Nephron progenitor cell (in vitro differentiated cells): ENCODE measurements at regions not wholly inside any gene's neighbourhood (a gene's known extent, or its start where the extent isn't known, plus 50 kb on each side); places are given as distances from the start of the nearest gene placed in this dataset.

Experiments used
- DNase-seq: peaks from one replicate; pipeline ENCODE4 v3.0.0; 2021
- H3K27ac Mint-ChIP-seq: 2 replicates; pipeline ENCODE4 v1.8.0; 2021; ENCODE audit warnings: mild to moderate bottlenecking, moderate library complexity, mixed read lengths
- H3K27me3 Mint-ChIP-seq: 2 replicates; pipeline ENCODE4 v1.8.0; 2021; ENCODE audit warnings: mild to moderate bottlenecking, low read depth, mixed read lengths; ENCODE audit not compliant: poor library complexity
- H3K36me3 Mint-ChIP-seq: 2 replicates; pipeline ENCODE4 v1.8.0; 2021; ENCODE audit warnings: low read depth, mixed read lengths
- H3K4me1 Mint-ChIP-seq: 2 replicates; pipeline ENCODE4 v1.8.0; 2021; ENCODE audit warnings: mixed read lengths
- H3K4me3 Mint-ChIP-seq: 2 replicates; pipeline ENCODE4 v1.8.0; 2021; ENCODE audit warnings: mild to moderate bottlenecking, moderate library complexity, mixed read lengths
- H3K9me3 Mint-ChIP-seq: 2 replicates; pipeline ENCODE4 v1.8.0; 2021; ENCODE audit warnings: mild to moderate bottlenecking, moderate library complexity, mixed read lengths
- CTCF ChIP-seq: fragments of 200-600 bp; sonication (generic); IDR thresholded peaks from 2 replicates; pipeline ENCODE4 v1.5.0; 2021; ENCODE audit warnings: antibody characterized with exemption

GRCh38 chrX:149151805-149152757 is 353.0 kb downstream of the IDS start:
- Mint-ChIP-seq H3K4me1 (no peaks in the 10 kb centered on the region), H3K36me3 (no peaks in the 10 kb centered on the region), H3K27me3 (peaks cover 5% of the 10 kb centered on the region), H3K9me3 (peaks cover 46% of the 10 kb centered on the region), H3K4me3 (no peak overlapping the region), H3K27ac (no peak overlapping the region)
- no peak for DNase-seq
- no peak for TF ChIP-seq CTCF

DNA sequence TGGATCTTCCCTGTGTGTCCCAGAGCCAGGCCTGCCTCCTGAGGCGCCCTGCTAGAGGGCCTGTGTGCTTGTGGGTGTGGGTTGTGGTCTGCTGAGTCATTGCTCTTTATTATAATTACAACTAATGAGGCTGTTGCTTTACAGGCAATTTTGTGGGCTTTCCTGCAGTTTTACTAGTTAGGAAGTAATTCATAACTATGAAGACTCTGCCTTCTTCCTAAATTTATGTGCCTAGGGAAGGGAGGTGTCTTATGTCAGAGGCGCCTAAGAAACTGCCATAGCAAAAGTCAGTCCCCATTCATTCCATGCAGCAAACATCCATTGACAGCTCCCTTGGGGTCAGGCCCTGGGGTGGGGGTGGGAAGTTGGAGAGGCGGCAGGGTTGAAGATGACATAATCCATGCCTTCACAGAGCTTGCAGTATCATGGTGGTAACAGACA is 359.2 kb downstream of the IDS start:
- Mint-ChIP-seq H3K27me3 (peaks cover 5% of the 10 kb centered on the region), H3K4me1 (peaks cover 6% of the 10 kb centered on the region), H3K9me3 (peaks cover 29% of the 10 kb centered on the region), H3K36me3 (no peaks in the 10 kb centered on the region), H3K4me3 (no peak overlapping the region), H3K27ac (no peak overlapping the region)
- DNase-seq, result no peak
- no peak for TF ChIP-seq CTCF

DNA sequence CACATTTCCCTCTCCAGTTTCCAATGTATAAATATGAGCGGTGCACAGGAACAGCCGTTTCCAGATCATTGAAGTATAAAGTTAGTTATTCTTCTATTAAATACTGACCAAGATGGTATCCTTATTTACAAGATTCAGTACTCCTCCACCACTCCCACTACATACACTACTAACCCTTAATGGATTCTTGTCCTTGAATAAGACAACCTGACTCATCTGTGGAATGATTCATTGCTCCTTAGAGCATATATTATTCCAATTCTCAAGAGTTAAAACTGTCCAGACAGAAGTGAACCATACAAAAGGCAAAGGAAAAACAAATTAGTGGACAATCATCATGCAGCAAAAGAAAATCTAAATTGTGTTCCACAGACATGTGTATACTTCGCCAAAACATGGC is 373.3 kb downstream of the IDS start:
- Mint-ChIP-seq H3K4me1 (peaks cover 43% of the 10 kb centered on the region), H3K9me3 (peaks cover 35% of the 10 kb centered on the region), H3K27ac (no peak overlapping the region), H3K36me3 (no peaks in the 10 kb centered on the region), H3K27me3 (no peaks in the 10 kb centered on the region), H3K4me3 (no peak overlapping the region)
- TF ChIP-seq CTCF, result no peak
- no peak for DNase-seq

GRCh38 chrX:149129767-149130166 is 375.3 kb downstream of the IDS start:
- TF ChIP-seq CTCF, result no peak
- no peak for DNase-seq
- Mint-ChIP-seq H3K4me3 (no peak overlapping the region), H3K4me1 (peaks cover 43% of the 10 kb centered on the region), H3K9me3 (peaks cover 27% of the 10 kb centered on the region), H3K27me3 (no peaks in the 10 kb centered on the region), H3K27ac (peak overlapping the region; percentile 95), H3K36me3 (no peaks in the 10 kb centered on the region)

GRCh38 chrX:149124526-149125108 is 380.5 kb downstream of the IDS start:
- peaks cover 28% of the 10 kb centered on the region for H3K4me1 Mint-ChIP-seq
- no peak for TF ChIP-seq CTCF
- H3K4me3 Mint-ChIP-seq, result no peak overlapping the region
- peaks cover 25% of the 10 kb centered on the region for H3K9me3 Mint-ChIP-seq
- no peak for DNase-seq
- H3K36me3 Mint-ChIP-seq, result no peaks in the 10 kb centered on the region
- H3K27ac Mint-ChIP-seq, result no peak overlapping the region
- H3K27me3 Mint-ChIP-seq, result no peaks in the 10 kb centered on the region
